HTR-8/SVneo (cell line): ENCODE measurements at regions not wholly inside any gene's neighbourhood (a gene's known extent, or its start where the extent isn't known, plus 50 kb on each side); places are given as distances from the start of the nearest gene placed in this dataset.

ENCODE experiments used
- DNase-seq: peaks from one replicate; pipeline ENCODE4 v3.0.0; 2011; ENCODE audit warnings: low spot score, mixed read lengths; ENCODE audit not compliant: insufficient read length
- FAIRE-seq: peaks from 2 replicates; lab custom pipeline; 2011; peaks lifted over from hg19 to GRCh38; lab: Jason Lieb, UNC

DNA sequence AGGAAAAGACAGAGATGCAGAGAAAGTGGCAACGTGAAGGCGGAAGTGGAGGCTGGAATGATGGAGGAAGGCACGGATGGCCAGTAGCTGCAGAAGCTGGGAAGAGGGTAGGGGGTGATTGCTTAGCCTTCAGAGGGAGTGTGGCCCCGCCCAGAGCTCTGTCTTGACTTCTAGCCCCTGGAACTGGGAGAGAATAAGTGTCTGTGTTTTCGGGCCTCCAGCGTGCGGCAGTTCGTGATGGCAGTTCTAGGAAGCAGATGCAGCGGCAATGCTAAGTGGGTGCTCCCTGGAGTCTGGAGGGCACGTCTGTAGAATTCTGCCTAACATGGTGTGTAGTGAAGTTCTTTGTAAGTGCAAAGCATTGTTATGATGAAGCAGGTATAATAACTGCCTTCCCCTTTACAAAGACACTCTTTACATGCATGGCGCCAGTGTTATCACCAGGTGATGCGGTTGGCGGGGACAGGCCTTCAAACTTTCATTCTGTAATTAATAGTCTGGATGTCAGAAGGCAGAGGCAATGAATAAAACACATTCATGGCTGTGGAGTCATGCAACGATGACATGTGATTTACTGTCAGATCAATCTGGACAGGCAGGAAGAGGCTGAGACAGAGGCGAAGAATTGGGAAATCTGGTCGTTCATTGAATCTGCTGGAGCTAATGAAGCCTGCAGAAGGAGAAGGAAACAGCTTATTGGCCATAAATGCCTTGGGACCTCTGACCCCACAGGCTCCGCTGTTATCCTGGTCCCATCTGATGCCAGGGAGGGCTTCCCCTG lies 228.6 kb downstream of the GLRX3 start:
- FAIRE-seq (no peak), DNase-seq (no peak)

DNA sequence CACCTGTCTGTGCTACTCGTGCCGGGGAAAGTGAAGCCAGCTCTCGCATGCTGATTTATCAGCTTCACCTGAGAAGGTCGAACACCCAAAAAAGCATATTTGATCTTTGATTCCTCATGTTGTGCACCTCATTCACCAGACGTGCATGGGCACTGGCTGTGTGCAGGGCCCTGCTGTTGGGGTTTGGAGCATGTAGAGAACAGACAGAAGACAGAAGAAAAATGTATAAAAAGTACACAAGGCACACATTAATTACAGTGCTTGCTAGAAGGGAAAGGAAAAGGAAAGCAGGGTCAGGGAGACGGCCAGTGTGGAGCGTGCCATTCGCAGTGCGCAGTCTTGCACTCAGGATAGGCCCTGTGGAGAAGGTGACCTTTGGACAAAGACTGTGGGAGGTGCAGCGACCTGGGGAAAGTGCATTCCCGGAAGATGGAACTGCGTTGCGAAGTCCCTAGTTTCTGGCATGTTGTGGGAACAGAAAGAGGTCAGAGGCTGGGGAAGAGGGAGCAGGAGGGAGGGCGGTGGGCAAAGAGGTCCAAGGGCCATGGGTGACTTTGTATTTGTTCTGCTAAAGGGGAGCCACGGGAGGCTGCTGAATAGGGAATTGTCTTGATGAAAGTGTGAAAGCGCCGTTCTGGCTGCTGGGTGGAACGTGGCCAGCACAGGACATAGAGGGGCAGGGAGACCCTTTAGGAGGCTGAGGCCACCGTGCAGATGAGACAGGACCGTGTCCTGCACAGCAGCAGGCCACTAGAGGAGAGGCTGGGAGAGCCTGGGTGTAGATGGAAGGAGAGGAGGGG lies 232.8 kb downstream of the GLRX3 start:
- DNase-seq (no peak), FAIRE-seq (no peak)

DNA sequence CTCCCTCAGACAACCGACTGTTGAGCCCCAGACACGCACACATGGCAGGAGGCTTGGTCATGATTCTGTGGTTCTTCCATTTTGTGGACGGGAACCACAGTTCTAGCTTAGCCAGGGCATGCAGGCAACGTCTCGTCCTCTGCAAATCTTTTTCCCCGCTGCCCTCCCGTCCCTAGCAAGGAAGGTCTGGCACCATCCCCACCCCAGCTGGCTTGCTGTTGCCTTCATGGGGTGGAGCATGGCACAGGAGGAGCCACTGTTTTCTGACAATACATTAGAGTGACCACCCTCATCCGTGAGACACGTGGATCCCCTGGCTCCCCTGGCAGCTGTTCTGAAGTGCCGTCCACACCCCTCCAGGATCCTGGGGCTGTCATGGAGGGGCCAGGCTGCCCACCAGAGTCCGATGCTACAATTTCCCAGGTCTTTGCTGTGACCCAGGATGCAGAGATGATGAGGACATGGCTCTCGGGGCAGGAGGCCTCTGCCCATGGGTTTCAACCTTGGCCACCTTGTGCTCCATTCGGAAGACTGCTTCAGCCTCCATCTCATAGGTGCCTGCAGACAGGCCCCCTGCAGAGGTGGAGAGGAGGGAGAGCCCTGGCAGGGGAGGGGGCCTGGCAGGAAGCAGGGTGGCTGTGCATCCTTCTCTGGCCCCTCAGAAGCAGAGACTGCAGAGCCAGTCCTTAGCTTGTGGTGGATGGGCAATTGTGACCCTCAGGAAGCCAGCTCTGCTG lies 233.6 kb downstream of the GLRX3 start:
- no peak for FAIRE-seq
- DNase-seq, result no peak

DNA sequence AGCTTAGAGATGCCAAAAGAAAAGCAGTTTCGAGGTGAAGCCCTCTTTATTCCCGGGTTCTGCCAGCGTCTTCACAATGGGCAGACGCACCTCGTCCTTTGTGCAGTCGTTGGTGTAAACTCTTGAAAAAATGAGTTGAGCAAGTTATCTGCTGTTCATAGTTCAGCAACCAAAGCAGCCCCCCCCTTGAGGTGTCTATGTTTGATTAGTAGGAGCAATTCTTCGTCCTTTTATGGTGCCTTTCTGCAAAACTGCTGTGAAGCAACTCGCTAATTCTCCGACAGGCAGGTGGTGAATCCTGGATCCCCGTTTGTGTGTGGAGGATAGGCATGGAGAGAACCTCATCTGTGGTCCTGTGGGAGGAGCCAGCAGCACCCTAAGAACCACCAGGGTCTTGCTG lies 234.5 kb downstream of the GLRX3 start:
- FAIRE-seq (no peak), DNase-seq (no peak)

DNA sequence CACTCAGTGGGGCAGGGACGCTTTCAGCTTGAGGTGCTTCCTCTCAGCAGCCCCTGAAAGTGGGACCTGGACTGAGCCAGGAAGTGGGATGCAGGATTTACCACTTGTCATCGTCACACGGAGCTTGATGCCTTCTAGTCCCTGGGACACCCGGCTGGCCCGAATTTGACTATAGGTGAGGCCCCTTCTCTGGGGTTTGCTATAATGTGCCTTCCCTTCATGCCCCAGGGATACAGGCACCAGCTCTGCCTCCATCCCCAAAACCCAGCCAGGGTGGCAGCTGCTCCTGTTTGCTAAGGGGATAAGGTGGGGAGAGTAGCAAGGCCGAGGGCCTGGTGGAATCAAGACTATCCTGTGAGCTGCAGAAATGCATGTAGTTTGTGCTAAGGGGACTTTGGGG lies 235.0 kb downstream of the GLRX3 start:
- FAIRE-seq (no peak), DNase-seq (no peak)

DNA sequence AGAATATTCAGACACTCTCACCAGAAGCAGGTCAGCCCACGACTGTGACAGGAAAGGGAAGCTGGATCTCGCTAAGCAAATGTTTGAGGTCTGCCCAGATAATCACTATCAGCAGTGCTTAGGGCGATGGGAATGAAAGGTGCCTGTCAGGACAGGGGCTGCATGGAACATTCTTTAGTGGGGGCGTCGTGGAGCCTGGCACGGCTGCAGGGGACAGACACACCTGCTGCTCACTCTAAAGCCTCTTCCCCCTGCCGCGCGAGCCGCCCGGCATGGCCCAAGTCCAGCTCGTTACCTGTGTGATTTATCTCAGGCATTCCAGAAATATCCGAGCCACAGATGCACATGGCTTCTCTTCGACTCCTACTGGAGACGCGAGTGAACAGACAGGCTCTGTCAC lies 235.5 kb downstream of the GLRX3 start:
- FAIRE-seq, result no peak

DNA sequence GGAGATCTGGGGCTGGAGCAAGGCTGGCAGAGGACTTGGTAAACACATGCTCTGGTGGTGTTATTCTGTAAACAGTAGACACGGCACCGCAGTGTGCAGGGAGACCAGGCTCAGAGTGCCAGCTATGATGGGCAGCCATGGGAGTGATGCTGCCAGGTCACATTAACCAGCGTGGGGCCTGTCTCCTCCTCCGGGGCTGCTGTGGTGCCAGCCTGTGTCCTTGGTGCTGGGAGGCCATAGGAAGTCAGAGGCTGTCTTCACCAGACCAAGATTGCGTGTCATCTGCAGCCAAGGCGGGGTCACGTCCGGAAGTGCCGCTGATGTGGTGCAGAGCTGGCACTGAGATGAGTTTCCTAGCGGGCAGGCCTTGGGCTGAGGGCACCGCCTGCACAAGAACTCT lies 236.0 kb downstream of the GLRX3 start:
- no peak for DNase-seq
- FAIRE-seq, result no peak

More for the DNA sequence above, 235.5 kb downstream of the GLRX3 start:
- no peak for DNase-seq

DNA sequence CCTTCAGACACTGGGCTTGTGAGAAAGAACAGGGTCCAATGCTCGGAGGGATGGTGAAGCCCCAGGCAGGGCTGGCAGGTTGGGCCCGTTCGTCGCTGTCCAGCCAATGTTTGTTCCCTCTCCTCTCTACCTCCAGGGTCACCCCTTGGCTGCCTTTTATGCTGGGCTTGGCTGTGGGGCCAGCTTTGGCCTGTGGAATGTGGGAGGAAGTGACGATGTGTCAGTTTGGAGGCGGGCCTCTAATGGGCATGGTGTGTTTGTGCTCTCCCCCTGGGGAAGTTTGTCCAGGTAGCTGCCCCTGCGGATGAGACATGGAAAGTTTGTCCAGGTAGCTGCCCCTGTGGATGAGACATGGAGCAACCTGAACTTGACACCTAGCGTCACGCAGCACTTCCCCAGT lies 236.7 kb downstream of the GLRX3 start:
- DNase-seq (no peak), FAIRE-seq (no peak)

DNA sequence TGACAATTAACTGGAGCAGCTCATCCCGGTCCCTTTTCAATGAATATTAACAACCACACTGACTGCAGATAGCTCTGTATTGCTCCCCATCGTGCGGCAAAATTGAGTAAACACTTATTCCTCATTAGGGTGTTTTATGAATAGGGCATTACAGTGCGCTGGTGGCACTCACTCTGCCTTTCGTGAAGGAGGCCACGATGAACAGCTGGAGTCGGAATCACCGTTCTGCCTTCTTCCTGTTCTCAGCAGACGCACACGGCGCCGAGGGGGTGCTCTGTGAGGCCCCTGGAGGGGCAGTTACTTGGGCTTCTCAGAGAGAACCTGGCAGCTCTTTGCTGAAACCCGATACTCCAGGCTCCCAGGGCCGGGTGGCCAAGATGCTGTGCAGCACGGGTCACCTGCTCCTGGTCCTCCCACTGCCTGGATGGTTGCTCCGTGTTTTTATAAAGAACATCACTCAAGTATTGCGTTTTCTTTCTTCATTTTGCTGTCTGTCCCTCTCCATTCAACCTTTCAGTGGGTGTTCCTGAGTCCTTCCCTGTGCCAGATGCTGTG lies 241.9 kb downstream of the GLRX3 start:
- no peak for FAIRE-seq
- no peak for DNase-seq

DNA sequence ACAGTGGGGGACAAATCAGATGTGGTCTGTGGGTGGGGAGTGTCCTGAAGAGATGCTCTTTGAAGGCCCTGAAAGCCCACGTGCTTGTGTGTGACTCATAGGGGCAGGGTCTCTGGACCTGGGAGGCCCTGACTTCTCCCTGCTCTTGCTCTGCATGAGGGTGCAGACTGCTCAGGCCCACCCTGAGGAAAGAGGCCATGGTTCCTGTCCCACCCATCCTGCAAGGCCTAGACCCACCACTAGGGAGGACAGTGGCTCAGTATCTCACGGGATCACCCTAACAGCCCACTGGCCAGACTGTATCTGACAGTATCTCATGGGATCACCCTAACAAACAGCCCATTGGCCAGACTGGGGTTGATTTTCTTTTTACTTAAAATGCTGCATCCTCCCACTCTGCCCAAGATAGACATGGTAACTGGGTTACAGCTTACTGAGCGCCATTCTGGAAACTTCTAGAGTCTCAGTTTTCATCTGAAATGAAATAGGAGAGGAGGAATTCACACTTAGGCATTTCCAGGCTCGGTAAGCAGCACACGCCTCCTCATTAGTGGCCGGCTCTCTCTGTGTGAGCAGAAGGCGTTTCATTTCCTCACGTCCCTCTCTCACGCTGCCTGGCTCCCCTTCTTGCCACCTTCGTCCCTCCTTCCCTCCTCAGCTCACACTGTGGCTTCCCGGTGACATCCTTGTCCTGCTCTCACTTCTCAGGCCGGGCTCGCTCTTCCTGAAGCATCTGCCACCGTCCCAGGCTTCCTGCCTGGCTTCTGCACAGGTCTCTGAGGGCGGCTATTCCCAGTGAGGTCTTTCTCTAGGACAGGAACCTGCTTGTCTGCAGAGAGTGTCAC lies 242.6 kb downstream of the GLRX3 start:
- FAIRE-seq, result no peak
- no peak for DNase-seq

DNA sequence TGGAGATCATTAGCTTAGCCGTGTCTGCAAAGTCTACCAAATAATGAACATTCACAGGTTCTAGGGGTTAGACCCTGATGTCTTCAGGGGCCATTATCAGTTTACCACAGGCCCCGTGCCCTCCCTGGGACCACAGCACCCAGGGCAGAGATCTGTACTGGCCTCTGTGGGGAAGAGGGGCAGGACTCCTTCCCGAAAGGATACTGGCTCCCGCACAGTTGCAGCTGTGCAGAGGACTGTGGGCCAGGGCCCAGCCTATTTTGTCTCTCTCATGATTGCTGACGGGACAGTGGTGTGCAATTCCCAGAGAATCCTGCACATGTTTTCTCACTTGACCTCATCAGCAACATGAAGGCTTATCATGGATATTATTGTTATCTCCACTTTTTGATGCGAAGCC lies 243.9 kb downstream of the GLRX3 start:
- no peak for DNase-seq
- no peak for FAIRE-seq

DNA sequence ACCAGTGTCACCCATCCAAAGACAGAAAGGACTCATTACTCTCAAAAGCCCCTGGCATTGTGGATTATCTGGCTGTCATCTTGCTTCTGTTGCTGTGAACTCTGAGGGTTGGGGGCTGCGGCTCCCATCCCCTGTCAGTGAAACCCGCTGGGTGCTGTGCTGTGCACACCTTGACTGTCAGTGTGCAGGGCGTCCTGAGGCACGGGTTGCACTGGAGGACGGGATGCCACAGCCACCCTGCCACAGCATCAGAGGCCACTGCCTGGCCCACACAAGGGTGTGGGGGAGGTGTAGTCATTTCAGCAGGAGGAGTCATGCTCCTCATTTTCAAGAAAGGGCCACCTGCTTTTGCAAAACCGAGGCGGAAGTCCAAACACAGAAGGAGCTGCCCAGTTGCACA lies 245.8 kb downstream of the GLRX3 start:
- FAIRE-seq (no peak), DNase-seq (no peak)

DNA sequence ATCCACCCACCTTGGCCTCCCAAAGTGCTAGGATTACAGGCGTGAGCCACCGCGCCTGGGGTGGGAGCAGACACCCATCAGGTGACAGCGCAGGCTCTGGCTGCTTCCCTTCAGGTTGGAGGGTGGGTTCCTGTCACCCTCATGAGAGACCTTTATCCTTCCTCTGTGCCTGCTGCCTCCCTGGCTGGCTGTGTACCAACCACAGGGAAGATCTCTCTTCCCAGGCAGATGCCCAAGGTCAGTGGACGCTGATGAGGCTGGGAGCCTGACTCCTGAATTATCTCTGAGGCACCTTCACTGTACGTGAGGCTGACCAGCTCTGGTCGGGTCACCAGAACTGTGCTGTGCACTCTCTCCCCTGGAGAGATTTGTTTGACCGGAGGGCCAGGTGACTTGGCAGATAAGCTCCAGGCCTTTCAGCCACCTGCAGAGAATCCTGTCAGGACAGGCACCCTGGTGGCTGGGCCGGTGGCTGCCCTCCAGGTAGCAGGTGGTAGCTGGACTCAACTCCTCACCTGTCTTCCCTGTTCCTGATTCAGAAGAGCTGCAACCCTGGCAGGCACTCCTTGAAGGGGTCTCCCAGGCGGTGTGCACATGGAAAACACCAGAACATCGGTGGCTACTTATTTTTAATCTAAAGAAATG lies 251.9 kb downstream of the GLRX3 start:
- DNase-seq, result no peak
- FAIRE-seq, result no peak

DNA sequence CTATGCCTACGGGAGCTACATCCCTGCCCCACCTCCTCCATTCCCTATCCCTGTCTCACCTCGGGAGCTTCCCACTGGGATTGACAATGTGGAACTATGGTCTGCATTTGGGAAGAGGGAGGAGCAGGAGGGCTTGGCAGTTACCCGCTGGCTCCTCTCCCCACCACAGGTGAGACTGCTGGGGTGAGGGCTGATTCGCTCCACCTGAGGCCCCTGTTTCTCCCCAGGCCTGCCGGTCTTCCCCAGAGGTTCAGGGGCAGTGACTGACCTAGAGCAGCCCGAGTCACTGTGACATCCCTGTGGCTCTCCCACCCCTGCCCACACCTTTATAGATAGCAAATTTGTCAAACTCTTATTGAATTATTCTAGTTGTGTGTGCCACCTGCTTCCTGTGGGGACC lies 252.6 kb downstream of the GLRX3 start:
- FAIRE-seq (no peak), DNase-seq (no peak)

DNA sequence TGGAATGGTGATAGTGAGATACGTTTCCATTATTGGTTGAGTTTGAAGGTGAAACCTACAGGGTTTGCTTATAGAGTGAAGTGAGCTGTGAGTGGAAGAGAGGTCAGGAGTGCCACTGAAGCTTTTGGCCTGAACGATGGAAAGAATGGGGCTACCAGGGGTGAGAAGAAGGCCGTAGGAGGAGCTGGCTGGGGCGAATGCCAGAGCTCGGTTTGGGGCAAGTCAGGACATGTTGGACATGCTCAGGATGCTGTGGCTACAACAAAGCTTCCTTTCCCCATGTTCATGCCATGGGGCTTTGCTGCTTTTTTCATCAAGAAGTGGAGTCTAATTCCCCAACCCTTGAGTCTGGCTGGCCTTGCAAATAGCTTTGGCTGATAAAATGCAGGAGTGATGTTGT lies 253.7 kb downstream of the GLRX3 start:
- DNase-seq, result no peak
- FAIRE-seq, result no peak

DNA sequence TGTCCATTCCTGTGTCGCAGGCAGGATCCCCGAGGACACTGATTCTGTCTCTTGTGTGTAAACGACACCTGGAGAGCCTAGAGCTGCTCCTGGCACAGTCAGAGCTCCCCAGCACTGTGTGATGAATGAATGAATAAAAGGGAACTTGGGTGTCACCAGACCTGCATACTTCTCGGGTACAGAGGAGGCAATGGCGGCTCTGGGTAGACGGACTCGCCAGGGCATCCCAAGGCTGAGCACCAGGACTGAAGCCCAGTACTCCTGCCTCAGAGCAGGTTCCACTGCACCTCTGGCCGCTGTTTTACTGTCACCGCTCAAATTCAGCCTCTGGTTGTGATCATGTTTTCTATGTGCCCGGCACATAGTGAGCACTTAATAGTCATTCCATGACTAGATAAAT lies 255.8 kb downstream of the GLRX3 start:
- no peak for DNase-seq
- FAIRE-seq, result no peak

DNA sequence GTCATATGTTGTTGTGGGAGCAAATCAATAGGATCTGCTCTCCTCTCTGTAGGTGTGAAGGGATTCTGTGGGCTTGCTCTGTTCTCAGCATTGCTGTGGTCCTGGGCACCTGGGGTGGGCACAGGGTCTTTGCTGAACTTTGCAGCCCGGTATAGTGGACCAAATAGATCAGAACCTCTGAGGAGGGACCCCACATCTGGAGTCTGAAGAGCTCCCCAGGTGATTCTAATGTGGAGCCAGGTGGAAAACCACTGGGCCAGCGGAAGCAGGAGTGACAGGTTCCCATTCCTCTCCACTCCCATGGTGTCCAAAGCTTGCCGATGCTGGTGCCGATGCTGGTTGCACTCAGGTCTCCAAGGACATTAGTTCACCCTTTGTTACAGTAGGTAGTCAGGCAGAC lies 257.2 kb downstream of the GLRX3 start:
- FAIRE-seq (no peak), DNase-seq (no peak)

DNA sequence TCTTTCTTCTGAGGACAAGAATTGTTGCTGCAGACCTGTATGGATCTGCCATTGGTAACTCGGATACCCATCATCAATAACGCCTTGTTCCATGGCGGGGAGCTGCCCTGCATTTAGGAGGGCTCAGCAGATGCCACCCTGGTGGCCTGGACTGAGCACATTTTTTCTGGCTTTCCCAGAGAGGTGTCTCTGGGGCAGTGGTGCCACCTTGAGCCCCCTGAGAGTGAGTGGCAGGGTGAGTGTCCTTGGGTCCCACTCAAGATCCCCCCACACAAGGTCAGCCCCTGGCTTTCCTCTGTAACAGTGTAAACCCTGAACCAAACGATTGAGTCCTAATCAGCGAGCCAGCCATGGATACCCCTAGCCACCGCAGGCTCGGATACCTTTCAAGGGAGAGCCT lies 258.6 kb downstream of the GLRX3 start:
- DNase-seq (no peak), FAIRE-seq (no peak)

DNA sequence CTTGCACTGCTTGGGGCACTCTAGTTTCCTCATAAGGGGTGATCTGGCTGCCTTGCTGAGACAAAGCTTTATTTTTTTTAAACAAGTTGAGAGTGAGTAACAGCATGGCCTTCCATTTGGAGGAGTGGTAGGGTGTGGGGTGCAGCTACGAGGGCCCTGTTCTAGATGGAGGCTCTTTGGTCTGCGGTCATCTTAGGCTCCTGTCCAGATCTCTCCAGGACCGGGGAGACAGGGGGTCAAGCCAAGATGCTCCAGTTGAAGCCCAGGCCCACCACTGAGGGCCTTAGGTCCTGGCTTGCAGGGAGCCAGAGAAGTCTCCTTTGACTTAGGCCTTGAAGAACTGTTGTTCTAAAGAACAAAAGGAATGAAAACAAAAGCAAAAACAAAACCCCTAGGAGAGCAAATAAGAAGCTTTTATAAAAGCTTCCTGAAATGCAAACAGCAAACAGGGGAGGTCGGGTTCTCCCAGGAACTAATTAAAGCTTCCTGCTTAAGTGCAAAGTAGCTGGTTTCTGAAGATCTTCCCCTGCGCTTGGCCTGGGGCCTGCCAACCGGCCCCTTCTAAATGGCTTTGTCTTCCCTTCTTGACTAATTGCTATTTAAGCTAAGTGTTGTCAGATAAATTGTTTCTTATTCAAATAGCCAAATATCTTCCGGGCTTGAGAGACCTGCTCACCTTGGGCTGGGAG lies 259.2 kb downstream of the GLRX3 start:
- DNase-seq, result no peak
- FAIRE-seq, result no peak
